K562 (cell line): ENCODE measurements at regions not wholly inside any gene's neighbourhood (a gene's known extent, or its start where the extent isn't known, plus 50 kb on each side); places are given as distances from the start of the nearest gene placed in this dataset.

Source experiments
- ATAC-seq: fragments of 200-7000 bp; cut with Tn5 transposase; 3 replicates; pipeline ENCODE4 v1.9.1; 2020; ENCODE audit warnings: moderate library complexity
- BruUV-seq: library from RNA; stranded (reverse); fragments of 400-500 nt; replicated peaks from 2 replicates; lab custom pipeline; 2021; lab: Mats Ljungman, UMichigan
- CTCF ChIA-PET: fragments of 300-600 bp; formaldehyde crosslinking; extraction: SDS; loops from one replicate; lab custom pipeline; 2021; ENCODE audit warnings: low intra/inter-chr PET ratio; lab: Yijun Ruan, JAX
- POLR2A ChIA-PET: fragments of 300-600, 350-650 bp; sonication (Branson Sonifier 250); formaldehyde crosslinking; extraction: SDS; loops from one replicate; lab custom pipeline; 2021; ENCODE audit warnings: antibody characterized with exemption, inconsistent platforms; lab: Yijun Ruan, JAX
- DNase-seq, 4 experiments: peaks; one replicate each; pipeline versions ENCODE4 v3.0.0 to v3.0.0-alpha.2; 2011 to 2018; ENCODE audit warnings: low spot score in 3 of 4, mixed read lengths in 3 of 4; ENCODE audit errors: extremely low read depth in 1 of 4
- FAIRE-seq: peaks from 2 replicates; lab custom pipeline; 2011; peaks lifted over from hg19 to GRCh38; lab: Jason Lieb, UNC
- H2AFZ ChIP-seq: 2 replicates; pipeline ENCODE4 v1.6.0; 2011; ENCODE audit warnings: low read depth, low read length, control low read depth, inconsistent platforms
- H3K27ac ChIP-seq: fragments of 200-600 bp; 3 replicates; pipeline ENCODE4 v1.8.0; 2011; ENCODE audit warnings: low read depth, mild to moderate bottlenecking, control low read depth, inconsistent platforms, low read length, moderate library complexity, mixed read lengths; ENCODE audit errors: extremely low read depth
- H3K27me3 ChIP-seq, 2 experiments: fragments of 300-600 bp in 1 of 2; 2 replicates in 1 of 2; 3 replicates in 1 of 2; pipeline versions ENCODE4 v1.6.0 to v1.8.0; 2011; ENCODE audit warnings: inconsistent platforms in 2 of 2, low read length in 2 of 2, mild to moderate bottlenecking in 1 of 2, mixed read lengths in 1 of 2, moderate library complexity in 1 of 2; ENCODE audit not compliant: control insufficient read depth in 2 of 2, insufficient read depth in 2 of 2
- H3K36me3 ChIP-seq: fragments of 300-600 bp; 3 replicates; pipeline ENCODE4 v1.8.0; 2011; ENCODE audit warnings: mild to moderate bottlenecking, low read length, inconsistent platforms; ENCODE audit not compliant: control insufficient read depth, insufficient read depth
- H3K4me1 ChIP-seq, 2 experiments: fragments of 200-600 bp in 1 of 2; replicated peaks in 1 of 2; 2 replicates in 1 of 2; 3 replicates in 1 of 2; pipeline versions ENCODE4 v1.5.1 to v1.8.0; 2011; ENCODE audit warnings: inconsistent platforms in 2 of 2, low read length in 2 of 2, mild to moderate bottlenecking in 1 of 2, mixed read lengths in 1 of 2, moderate library complexity in 1 of 2; ENCODE audit not compliant: control insufficient read depth in 2 of 2, insufficient read depth in 2 of 2
- H3K4me2 ChIP-seq: 2 replicates; pipeline ENCODE4 v1.6.1; 2011; ENCODE audit warnings: low read length, control low read depth, inconsistent platforms, mixed read lengths; ENCODE audit not compliant: insufficient read depth
- H3K4me3 ChIP-seq: fragments of 200-600 bp; sonication (generic), shearing (Covaris generic); 2 replicates; pipeline ENCODE4 v1.5.1; 2016; ENCODE audit warnings: control low read depth, inconsistent platforms
- H3K79me2 ChIP-seq: fragments of 200-600 bp; 3 replicates; pipeline ENCODE4 v1.8.0; 2011; ENCODE audit warnings: low read length, inconsistent platforms; ENCODE audit not compliant: control insufficient read depth, insufficient read depth
- H3K9ac ChIP-seq, 2 experiments: 2 replicates each; pipeline versions ENCODE4 v1.6.0 to v1.6.1; 2011; ENCODE audit warnings: low read depth in 2 of 2, low read length in 2 of 2, control low read depth in 1 of 2, inconsistent platforms in 1 of 2, mild to moderate bottlenecking in 1 of 2, mixed read lengths in 1 of 2; ENCODE audit not compliant: insufficient read depth in 1 of 2
- H3K9me1 ChIP-seq: one replicate; pipeline ENCODE4 v1.6.0; 2011; ENCODE audit warnings: inconsistent platforms, mild to moderate bottlenecking, low read length, moderate library complexity; ENCODE audit not compliant: control insufficient read depth, insufficient read depth
- H3K9me3 ChIP-seq: replicated peaks from 2 replicates; pipeline ENCODE4 v1.5.1; 2011; ENCODE audit warnings: low read depth, low read length, inconsistent platforms; ENCODE audit not compliant: control insufficient read depth, insufficient read depth
- H4K20me1 ChIP-seq: replicated peaks from 2 replicates; pipeline ENCODE4 v1.6.1; 2011; ENCODE audit warnings: low read length, inconsistent platforms, mixed read lengths; ENCODE audit not compliant: control insufficient read depth, insufficient read depth
- CBFA2T2 ChIP-seq: fragments of 450-650 bp; conservative IDR thresholded peaks from 2 replicates; pipeline ENCODE4 v1.6.1; 2017; ENCODE audit warnings: mild to moderate bottlenecking
- EP400 ChIP-seq: fragments of 450-650 bp; IDR thresholded peaks from 2 replicates; pipeline ENCODE4 v1.6.1; 2017; ENCODE audit warnings: antibody characterized with exemption, mild to moderate bottlenecking, moderate library complexity
- FIP1L1 ChIP-seq: fragments of 200-400 bp; formaldehyde crosslinking; IDR thresholded peaks from 2 replicates; pipeline ENCODE4 v1.6.1; 2018; ENCODE audit warnings: mild to moderate bottlenecking, low read depth, low read length; ENCODE audit not compliant: poor library complexity, severe bottlenecking
- GABPA ChIP-seq: fragments of 200-800 bp; sonication (Bioruptor generic); conservative IDR thresholded peaks from 2 replicates; pipeline ENCODE4 v1.6.1; 2016; ENCODE audit warnings: low read depth, missing genetic modification characterization, missing compliant biosample characterization
- GATAD2B ChIP-seq: fragments of 450-650 bp; IDR thresholded peaks from 2 replicates; pipeline ENCODE4 v1.6.1; 2017; ENCODE audit warnings: mild to moderate bottlenecking, borderline replicate concordance
- MEF2D ChIP-seq: conservative IDR thresholded peaks from 2 replicates; pipeline ENCODE4 v1.6.1; 2016; ENCODE audit warnings: low read depth, missing genetic modification characterization, missing compliant biosample characterization
- MXI1 ChIP-seq: IDR thresholded peaks from 2 replicates; pipeline ENCODE4 v1.6.1; 2011; ENCODE audit warnings: low read depth, mild to moderate bottlenecking, improper control_type of control experiment, low read length
- NCOA4 ChIP-seq: fragments of 450-650 bp; IDR thresholded peaks from 2 replicates; pipeline ENCODE4 v1.6.1; 2018; ENCODE audit warnings: mild to moderate bottlenecking; ENCODE audit not compliant: partially characterized antibody
- PHF20 ChIP-seq: fragments of 450-650 bp; IDR thresholded peaks from 2 replicates; pipeline ENCODE4 v1.6.1; 2018; ENCODE audit not compliant: partially characterized antibody
- RBM17 ChIP-seq: fragments of 200-400 bp; formaldehyde crosslinking; IDR thresholded peaks from 2 replicates; pipeline ENCODE4 v1.6.1; 2017; ENCODE audit warnings: low read depth, mild to moderate bottlenecking, low read length, borderline replicate concordance
- SOX6 ChIP-seq: fragments of 450-650 bp; IDR thresholded peaks from 2 replicates; pipeline ENCODE4 v1.6.1; 2014; ENCODE audit warnings: mild to moderate bottlenecking
- TEAD4 ChIP-seq, 2 experiments: sonication (generic) in 1 of 2; formaldehyde crosslinking in 1 of 2; IDR thresholded peaks; 2 replicates each; pipeline versions ENCODE4 v1.6.1 to v1.8.0; 2012 to 2022; ENCODE audit warnings: borderline replicate concordance in 1 of 2, inconsistent platforms in 1 of 2, low read length in 1 of 2, mild to moderate bottlenecking in 1 of 2, missing genetic modification reagents in 1 of 2
- TRIM24 ChIP-seq, 2 experiments: fragments of 450-650 bp; IDR thresholded peaks; 2 replicates each; pipeline ENCODE4 v1.6.1; 2016
- ZNF764 ChIP-seq: fragments of 250-450 bp; sonication (Bioruptor Pico); IDR thresholded peaks from 2 replicates; pipeline ENCODE4 v1.4.0; 2020; ENCODE audit warnings: low read depth, mild to moderate bottlenecking, moderate library complexity
- WGBS: fragments of 100-300 bp; shearing (Covaris generic); methylation state at CpG from one replicate; pipeline ENCODE4 v1.1.6; 2016; ENCODE audit warnings: low coverage, mixed read lengths; ENCODE audit not compliant: insufficient coverage; ENCODE audit errors: missing lambda C conversion rate; 5-methylcytosine and 5-hydroxymethylcytosine counted together
- in situ Hi-C: fragments of 300-500 bp; cut with MboI; formaldehyde crosslinking; loops from 4 replicates; pipeline ENCODE4 v1.15.0; 2018; ENCODE audit warnings: inconsistent platforms, mixed read lengths
- intact Hi-C: fragments of 100-400 bp; cut with micrococcal nuclease; formaldehyde crosslinking; loops from 2 replicates; pipeline ENCODE4 v1.14.2; 2022
- TF ChIP-seq, protein P1 (sequence below), 3 experiments: IDR thresholded peaks in 2 of 3; conservative IDR thresholded peaks in 1 of 3; 2 replicates each; pipeline ENCODE4 v1.5.1; 2011 to 2012; ENCODE audit warnings: low read length in 3 of 3, mild to moderate bottlenecking in 3 of 3, control low read depth in 2 of 3, improper control_type of control experiment in 1 of 3, inconsistent platforms in 1 of 3, low read depth in 1 of 3, mixed read lengths in 1 of 3, moderate library complexity in 1 of 3; ENCODE audit not compliant: insufficient read depth in 2 of 3
- TF ChIP-seq, protein P2 (sequence below): fragments of 450-650 bp; formaldehyde crosslinking; IDR thresholded peaks from 2 replicates; pipeline ENCODE4 v1.4.0; 2020; ENCODE audit warnings: mild to moderate bottlenecking
- TF ChIP-seq, protein P3 (sequence below): sonication (generic); formaldehyde crosslinking; IDR thresholded peaks from 2 replicates; pipeline ENCODE4 v1.8.1; 2023; ENCODE audit warnings: mild to moderate bottlenecking, missing genetic modification reagents, moderate library complexity
- TF ChIP-seq, protein P4 (sequence below): sonication (generic); formaldehyde crosslinking; IDR thresholded peaks from 2 replicates; pipeline ENCODE4 v1.8.1; 2023; ENCODE audit warnings: mild to moderate bottlenecking, missing genetic modification reagents

DNA sequence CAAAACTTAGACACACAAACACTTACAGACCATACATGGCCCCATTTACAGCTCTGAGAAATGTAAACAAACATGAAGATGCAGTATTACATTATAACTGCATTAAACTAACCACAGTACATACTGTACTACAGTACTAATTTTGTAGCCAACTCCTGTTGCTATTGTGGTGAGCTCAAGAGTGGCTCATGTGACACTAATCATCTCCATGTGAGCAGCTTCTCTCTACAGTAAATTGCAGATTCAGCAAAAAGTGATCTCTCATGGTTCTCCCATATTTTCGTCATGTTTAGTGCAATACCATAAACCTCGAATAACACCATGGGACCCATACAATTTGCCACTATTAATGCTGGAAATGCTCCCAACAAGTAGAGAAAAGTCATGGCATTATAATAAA is 860.4 kb downstream of the EPHA7 start (continued):
- TF ChIP-seq, protein P1, sequence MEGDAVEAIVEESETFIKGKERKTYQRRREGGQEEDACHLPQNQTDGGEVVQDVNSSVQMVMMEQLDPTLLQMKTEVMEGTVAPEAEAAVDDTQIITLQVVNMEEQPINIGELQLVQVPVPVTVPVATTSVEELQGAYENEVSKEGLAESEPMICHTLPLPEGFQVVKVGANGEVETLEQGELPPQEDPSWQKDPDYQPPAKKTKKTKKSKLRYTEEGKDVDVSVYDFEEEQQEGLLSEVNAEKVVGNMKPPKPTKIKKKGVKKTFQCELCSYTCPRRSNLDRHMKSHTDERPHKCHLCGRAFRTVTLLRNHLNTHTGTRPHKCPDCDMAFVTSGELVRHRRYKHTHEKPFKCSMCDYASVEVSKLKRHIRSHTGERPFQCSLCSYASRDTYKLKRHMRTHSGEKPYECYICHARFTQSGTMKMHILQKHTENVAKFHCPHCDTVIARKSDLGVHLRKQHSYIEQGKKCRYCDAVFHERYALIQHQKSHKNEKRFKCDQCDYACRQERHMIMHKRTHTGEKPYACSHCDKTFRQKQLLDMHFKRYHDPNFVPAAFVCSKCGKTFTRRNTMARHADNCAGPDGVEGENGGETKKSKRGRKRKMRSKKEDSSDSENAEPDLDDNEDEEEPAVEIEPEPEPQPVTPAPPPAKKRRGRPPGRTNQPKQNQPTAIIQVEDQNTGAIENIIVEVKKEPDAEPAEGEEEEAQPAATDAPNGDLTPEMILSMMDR (IDR thresholded peaks at IDR 0.05 in 2 of 3, conservative IDR thresholded peaks at IDR 0.05 in 1 of 3; ENCODE audit: insufficient read depth in 2 of 3, low read depth in 1 of 3, low read length in 3 of 3): no peak
- TF ChIP-seq ZNF764 (CRISPR knock-in tag): no peak
- TF ChIP-seq, protein P2, sequence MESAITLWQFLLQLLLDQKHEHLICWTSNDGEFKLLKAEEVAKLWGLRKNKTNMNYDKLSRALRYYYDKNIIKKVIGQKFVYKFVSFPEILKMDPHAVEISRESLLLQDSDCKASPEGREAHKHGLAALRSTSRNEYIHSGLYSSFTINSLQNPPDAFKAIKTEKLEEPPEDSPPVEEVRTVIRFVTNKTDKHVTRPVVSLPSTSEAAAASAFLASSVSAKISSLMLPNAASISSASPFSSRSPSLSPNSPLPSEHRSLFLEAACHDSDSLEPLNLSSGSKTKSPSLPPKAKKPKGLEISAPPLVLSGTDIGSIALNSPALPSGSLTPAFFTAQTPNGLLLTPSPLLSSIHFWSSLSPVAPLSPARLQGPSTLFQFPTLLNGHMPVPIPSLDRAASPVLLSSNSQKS (CRISPR knock-in tag): no peak
- no peak for TF ChIP-seq MXI1
- TF ChIP-seq TRIM24 (IDR thresholded peaks at IDR 0.05): no peak

DNA sequence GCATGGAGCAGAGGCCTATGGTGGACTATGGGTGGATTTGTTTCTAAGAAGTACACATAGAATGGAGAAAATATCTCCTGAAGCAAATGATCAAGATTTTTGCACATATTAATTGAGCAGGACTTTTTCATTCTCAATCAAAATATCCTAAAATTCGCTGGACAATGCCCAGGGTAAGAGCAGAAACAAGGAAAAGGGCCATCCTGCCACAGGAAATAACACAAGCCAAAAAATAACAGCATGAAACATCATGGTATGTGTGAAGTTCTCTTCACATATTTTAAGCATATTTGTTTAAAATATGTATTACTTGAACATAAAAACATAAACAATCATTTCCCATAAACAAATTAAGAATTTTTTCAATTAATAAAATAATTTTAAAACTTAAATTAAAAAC is 868.9 kb downstream of the EPHA7 start:
- Histone ChIP-seq H3K9me3 (no peaks in the 10 kb centered on the region), H3K79me2 (no peaks in the 10 kb centered on the region), H3K4me3 (no peak overlapping the region), H2AFZ (no peak overlapping the region), H4K20me1 (no peaks in the 10 kb centered on the region), H3K9ac (no peak overlapping the region), H3K4me1 (no peaks in the 10 kb centered on the region), H3K4me2 (no peak overlapping the region), H3K27me3 (no peaks in the 10 kb centered on the region), H3K36me3 (no peaks in the 10 kb centered on the region), H3K9me1 (no peaks in the 10 kb centered on the region), H3K27ac (no peak overlapping the region)
- intact Hi-C loops: no loop called here
- DNase-seq (no peak), ATAC-seq (no peak), FAIRE-seq (no peak)
- POLR2A ChIA-PET: no interaction called here
- 0% methylated on average over 1 of the region's 1 CpG for WGBS
- in situ Hi-C loops: no loop called here
- CTCF ChIA-PET: no interaction called here
- BruUV-seq: no TSS peak
- TF ChIP-seq PHF20 (no peak), FIP1L1 (no peak), EP400 (no peak), SOX6 (no peak), GATAD2B (no peak), NCOA4 (no peak), MEF2D (tag) (no peak), TEAD4 (IDR thresholded peaks at IDR 0.05; ENCODE audit: low read length) (no peak), TEAD4 (CRISPR knock-in tag; IDR thresholded peaks at IDR 0.05; ENCODE audit: borderline replicate concordance) (no peak), CBFA2T2 (no peak), GABPA (tag) (no peak), RBM17 (no peak)
- TF ChIP-seq, protein P3, sequence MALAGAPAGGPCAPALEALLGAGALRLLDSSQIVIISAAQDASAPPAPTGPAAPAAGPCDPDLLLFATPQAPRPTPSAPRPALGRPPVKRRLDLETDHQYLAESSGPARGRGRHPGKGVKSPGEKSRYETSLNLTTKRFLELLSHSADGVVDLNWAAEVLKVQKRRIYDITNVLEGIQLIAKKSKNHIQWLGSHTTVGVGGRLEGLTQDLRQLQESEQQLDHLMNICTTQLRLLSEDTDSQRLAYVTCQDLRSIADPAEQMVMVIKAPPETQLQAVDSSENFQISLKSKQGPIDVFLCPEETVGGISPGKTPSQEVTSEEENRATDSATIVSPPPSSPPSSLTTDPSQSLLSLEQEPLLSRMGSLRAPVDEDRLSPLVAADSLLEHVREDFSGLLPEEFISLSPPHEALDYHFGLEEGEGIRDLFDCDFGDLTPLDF (CRISPR knock-in tag): no peak
- TF ChIP-seq, protein P4, sequence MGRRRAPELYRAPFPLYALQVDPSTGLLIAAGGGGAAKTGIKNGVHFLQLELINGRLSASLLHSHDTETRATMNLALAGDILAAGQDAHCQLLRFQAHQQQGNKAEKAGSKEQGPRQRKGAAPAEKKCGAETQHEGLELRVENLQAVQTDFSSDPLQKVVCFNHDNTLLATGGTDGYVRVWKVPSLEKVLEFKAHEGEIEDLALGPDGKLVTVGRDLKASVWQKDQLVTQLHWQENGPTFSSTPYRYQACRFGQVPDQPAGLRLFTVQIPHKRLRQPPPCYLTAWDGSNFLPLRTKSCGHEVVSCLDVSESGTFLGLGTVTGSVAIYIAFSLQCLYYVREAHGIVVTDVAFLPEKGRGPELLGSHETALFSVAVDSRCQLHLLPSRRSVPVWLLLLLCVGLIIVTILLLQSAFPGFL (CRISPR knock-in tag): no peak
